LNCAP (cell line): ENCODE measurements at regions not wholly inside any gene's neighbourhood (a gene's known extent, or its start where the extent isn't known, plus 50 kb on each side); places are given as distances from the start of the nearest gene placed in this dataset.

ENCODE experiments used
- CTCF ChIP-seq: fragments of 450-650 bp; IDR thresholded peaks from 2 replicates; pipeline ENCODE4 v1.5.1; 2017; ENCODE audit warnings: mild to moderate bottlenecking

- peak; percentile 79 for TF ChIP-seq CTCF
Observed at GRCh38 chr17:70767102-70767701, 597.9 kb downstream of the KCNJ2 start.

GRCh38 chr17:70769956-70770355 is 600.6 kb downstream of the KCNJ2 start:
- TF ChIP-seq CTCF: no peak

GRCh38 chr17:70771804-70772386 is 602.6 kb downstream of the KCNJ2 start:
- no peak for TF ChIP-seq CTCF

- no peak for TF ChIP-seq CTCF
Observed at GRCh38 chr17:70772761-70773160, 603.4 kb downstream of the KCNJ2 start.

- no peak for TF ChIP-seq CTCF
Observed at GRCh38 chr17:70773258-70773657, 603.9 kb downstream of the KCNJ2 start.

GRCh38 chr17:70774339-70775117 is 605.2 kb downstream of the KCNJ2 start:
- TF ChIP-seq CTCF: no peak

- TF ChIP-seq CTCF: no peak
Observed at GRCh38 chr17:70775679-70776078, 606.3 kb downstream of the KCNJ2 start.
